Right cardiac atrium (tissue), 5 donors: ENCODE measurements at regions not wholly inside any gene's neighbourhood (a gene's known extent, or its start where the extent isn't known, plus 50 kb on each side); places are given as distances from the start of the nearest gene placed in this dataset.

Experiments used
- ATAC-seq, 2 donors: fragments of 200-7000 bp; cut with Tn5 transposase; one replicate each; pipeline versions ENCODE4 v1.8.0 to v1.9.1; 2020; ENCODE audit warnings: moderate library complexity in 2 of 2, mild to moderate bottlenecking in 1 of 2
- DNase-seq, 3 donors: peaks; one replicate each; pipeline ENCODE4 v3.0.0-alpha.2; 2020
- H3K27ac ChIP-seq: one replicate; pipeline ENCODE4 v1.5.1; 2013; ENCODE audit warnings: mild to moderate bottlenecking, low read length, control low read depth, moderate library complexity
- H3K27me3 ChIP-seq: one replicate; pipeline ENCODE4 v1.6.1; 2013; ENCODE audit not compliant: control insufficient read depth, insufficient read depth
- H3K4me1 ChIP-seq: one replicate; pipeline ENCODE4 v1.6.1; 2013; ENCODE audit warnings: low read length; ENCODE audit not compliant: control insufficient read depth, insufficient read depth
- H3K4me3 ChIP-seq: one replicate; pipeline ENCODE4 v1.5.1; 2013; ENCODE audit warnings: low read length, control low read depth
- H3K9me3 ChIP-seq: one replicate; pipeline ENCODE4 v1.6.1; 2013; ENCODE audit warnings: low read length; ENCODE audit not compliant: control insufficient read depth
- WGBS: extraction: QIAGEN DNeasy Blood & Tissue Kit; methylation state at CpG from one replicate; pipeline ENCODE4 v1.1.7; 2013; 5-methylcytosine and 5-hydroxymethylcytosine counted together
- intact Hi-C, 4 donors: fragments of 100-400 bp; cut with DNase I; formaldehyde crosslinking; loops; one replicate each; pipeline versions ENCODE4 v1.11.0 to v1.14.0; 2022 to 2023
- donor health status: healthy with polysubstance abuse.
- donor health status: DM: no; HTN: yes; CAD: no.
- donor health status: DM: no; HTN: no; CAD: no.
- donor health status: DM: no; HTN: yes; CAD: no; lungs with severe emphysema.
- donor health status: DM: yes; HTN: yes; CAD: no.

GRCh38 chr3:65081536-65081935, 393.7 kb upstream of the ADAMTS9 start:
- DNase-seq (no peak), ATAC-seq (no peak)
- 63% methylated on average over 2 of the region's 2 CpGs for WGBS
- no peaks in the 10 kb centered on the region for H3K27me3 ChIP-seq
- no peak overlapping the region for H3K4me3 ChIP-seq
- intact Hi-C loops = no loop called here
- H3K27ac ChIP-seq = no peak overlapping the region
- H3K9me3 ChIP-seq = no peaks in the 10 kb centered on the region
- no peaks in the 10 kb centered on the region for H3K4me1 ChIP-seq

GRCh38 chr3:65080432-65080831, 392.6 kb upstream of the ADAMTS9 start:
- Histone ChIP-seq H3K4me3 (no peak overlapping the region), H3K27me3 (no peaks in the 10 kb centered on the region), H3K9me3 (no peaks in the 10 kb centered on the region), H3K4me1 (no peaks in the 10 kb centered on the region), H3K27ac (no peak overlapping the region)
- intact Hi-C loops = no loop called here
- no peak for DNase-seq
- WGBS = 74% methylated on average over 3 of the region's 3 CpGs
- ATAC-seq = no peak

GRCh38 chr3:65079560-65079959, 391.8 kb upstream of the ADAMTS9 start:
- DNase-seq = peak in 1 of 3 donors; percentile 16

DNA sequence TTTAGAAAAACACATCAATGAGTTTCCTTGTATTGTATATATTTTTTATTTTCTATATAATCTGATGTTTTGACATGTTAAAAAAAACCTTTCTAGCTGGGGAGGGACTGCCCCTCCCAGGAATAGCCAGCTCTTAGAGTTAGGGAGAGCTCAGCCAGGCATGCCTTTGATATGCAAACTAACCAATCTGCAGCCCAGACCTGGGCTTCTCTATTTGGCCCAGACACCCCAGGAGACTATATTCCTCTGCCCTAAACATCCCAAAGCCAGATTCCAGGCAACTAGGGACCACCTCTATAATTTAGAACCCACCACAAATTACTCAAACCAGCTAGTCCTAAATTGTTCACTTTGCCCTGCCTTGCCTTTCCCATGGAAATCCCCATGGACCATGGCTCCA, 390.9 kb upstream of the ADAMTS9 start:
- H3K4me1 ChIP-seq = no peaks in the 10 kb centered on the region
- intact Hi-C loops = no loop called here
- H3K27me3 ChIP-seq = no peaks in the 10 kb centered on the region
- H3K27ac ChIP-seq = no peak overlapping the region
- DNase-seq = no peak
- no peak overlapping the region for H3K4me3 ChIP-seq
- ATAC-seq = no peak
- H3K9me3 ChIP-seq = no peaks in the 10 kb centered on the region

More at GRCh38 chr3:65079560-65079959, 391.8 kb upstream of the ADAMTS9 start:
- H3K27me3 ChIP-seq = no peaks in the 10 kb centered on the region
- whole genome bisulfite sequencing = 80% methylated on average over 5 of the region's 5 CpGs
- no peaks in the 10 kb centered on the region for H3K4me1 ChIP-seq
- H3K9me3 ChIP-seq = no peaks in the 10 kb centered on the region
- no peak overlapping the region for H3K27ac ChIP-seq
- H3K4me3 ChIP-seq = no peak overlapping the region
- no peak for ATAC-seq
- intact Hi-C loops = no loop called here

GRCh38 chr3:65077124-65077523, 389.3 kb upstream of the ADAMTS9 start:
- H3K4me1 ChIP-seq = no peaks in the 10 kb centered on the region
- ATAC-seq (no peak), DNase-seq (no peak)
- no peak overlapping the region for H3K27ac ChIP-seq
- H3K27me3 ChIP-seq = no peaks in the 10 kb centered on the region
- intact Hi-C loops = no loop called here
- H3K4me3 ChIP-seq = no peak overlapping the region
- H3K9me3 ChIP-seq = no peaks in the 10 kb centered on the region
- 98% methylated on average over 2 of the region's 2 CpGs for WGBS

DNA sequence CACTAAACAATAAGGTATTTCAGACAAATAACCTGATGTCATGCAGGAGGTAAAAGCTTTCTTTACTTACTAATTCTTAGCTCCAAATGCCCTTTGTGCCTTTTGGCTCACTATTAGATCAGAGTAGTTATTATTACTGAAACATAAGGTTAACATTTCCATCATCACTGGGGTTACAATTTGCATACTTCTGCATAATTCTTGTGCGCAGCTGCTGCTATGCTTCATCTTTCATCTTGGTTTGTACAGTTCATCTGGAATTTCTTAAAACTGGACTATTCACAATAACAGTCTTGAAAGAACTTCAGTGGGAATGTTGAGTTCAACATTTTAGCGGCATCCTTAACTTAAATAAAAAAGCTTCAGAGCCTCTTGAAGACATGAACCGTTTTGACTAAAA, 383.2 kb upstream of the ADAMTS9 start:
- Histone ChIP-seq H3K27me3 (no peaks in the 10 kb centered on the region), H3K27ac (no peak overlapping the region), H3K4me3 (no peak overlapping the region), H3K9me3 (no peaks in the 10 kb centered on the region), H3K4me1 (no peaks in the 10 kb centered on the region)
- intact Hi-C loops = no loop called here
- DNase-seq (no peak), ATAC-seq (no peak)
- 86% methylated on average over 3 of the region's 3 CpGs for WGBS

GRCh38 chr3:65060904-65061303, 373.1 kb upstream of the ADAMTS9 start:
- Histone ChIP-seq H3K27me3 (no peaks in the 10 kb centered on the region), H3K4me3 (no peak overlapping the region), H3K9me3 (no peaks in the 10 kb centered on the region), H3K4me1 (no peaks in the 10 kb centered on the region), H3K27ac (no peak overlapping the region)
- 69% methylated on average over 2 of the region's 2 CpGs for whole genome bisulfite sequencing
- intact Hi-C loops = no loop called here
- ATAC-seq (no peak), DNase-seq (no peak)

- H3K27me3 ChIP-seq = no peaks in the 10 kb centered on the region
- ATAC-seq (no peak), DNase-seq (no peak)
- no peak overlapping the region for H3K4me3 ChIP-seq
- 82% methylated on average over 1 of the region's 1 CpG for WGBS
- no peaks in the 10 kb centered on the region for H3K9me3 ChIP-seq
- H3K4me1 ChIP-seq = no peaks in the 10 kb centered on the region
- H3K27ac ChIP-seq = no peak overlapping the region
- intact Hi-C loops = no loop called here
These were observed 364.3 kb upstream of the ADAMTS9 start for GRCh38 chr3:65052101-65052500.

DNA sequence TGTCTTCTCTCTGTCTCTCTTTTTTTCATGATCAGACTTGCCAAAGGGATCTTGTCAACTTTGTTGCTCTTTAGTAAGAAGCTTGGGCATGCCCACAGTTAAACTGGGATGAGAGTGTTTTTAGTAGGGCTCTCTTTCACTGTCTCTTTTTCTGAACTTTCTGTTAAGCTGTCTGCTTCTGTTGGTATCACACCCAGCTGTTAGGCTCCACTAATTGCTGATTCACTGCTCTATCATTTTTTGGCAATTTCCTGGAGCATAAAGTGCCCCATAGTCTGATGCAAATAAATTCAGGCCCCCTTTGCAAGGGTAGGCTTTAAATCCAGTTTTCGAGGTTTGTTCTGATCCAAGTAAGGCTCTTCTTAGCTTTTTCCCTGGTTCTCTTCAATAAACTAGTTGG, 360.4 kb upstream of the ADAMTS9 start:
- H3K4me1 ChIP-seq = no peaks in the 10 kb centered on the region
- H3K9me3 ChIP-seq = no peaks in the 10 kb centered on the region
- no peak overlapping the region for H3K27ac ChIP-seq
- intact Hi-C loops = no loop called here
- ATAC-seq = no peak
- DNase-seq = no peak
- WGBS = 99% methylated on average over 1 of the region's 1 CpG
- H3K4me3 ChIP-seq = no peak overlapping the region
- H3K27me3 ChIP-seq = no peaks in the 10 kb centered on the region

DNA sequence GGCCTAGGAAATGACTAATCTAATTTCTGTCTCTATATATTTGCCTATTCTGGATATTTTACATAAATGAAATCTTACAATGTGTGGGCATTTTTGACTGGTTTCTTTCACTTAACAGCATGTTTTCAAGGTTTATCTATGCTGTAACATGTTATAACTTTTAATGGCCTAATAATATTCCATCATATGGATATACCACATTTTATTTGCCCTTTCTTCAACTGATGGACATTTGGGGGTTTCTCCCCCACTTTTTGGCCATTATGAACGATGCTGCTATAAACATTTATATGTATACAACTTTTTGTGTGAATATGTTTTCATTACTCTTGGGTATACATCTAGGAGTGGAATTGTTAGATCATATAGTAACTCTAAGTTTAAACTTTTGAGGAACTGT, 357.3 kb upstream of the ADAMTS9 start:
- DNase-seq (no peak), ATAC-seq (no peak)
- 74% methylated on average over 1 of the region's 1 CpG for WGBS
- no peak overlapping the region for H3K27ac ChIP-seq
- no peak overlapping the region for H3K4me3 ChIP-seq
- intact Hi-C loops = no loop called here
- no peaks in the 10 kb centered on the region for H3K9me3 ChIP-seq
- H3K27me3 ChIP-seq = no peaks in the 10 kb centered on the region
- H3K4me1 ChIP-seq = no peaks in the 10 kb centered on the region

DNA sequence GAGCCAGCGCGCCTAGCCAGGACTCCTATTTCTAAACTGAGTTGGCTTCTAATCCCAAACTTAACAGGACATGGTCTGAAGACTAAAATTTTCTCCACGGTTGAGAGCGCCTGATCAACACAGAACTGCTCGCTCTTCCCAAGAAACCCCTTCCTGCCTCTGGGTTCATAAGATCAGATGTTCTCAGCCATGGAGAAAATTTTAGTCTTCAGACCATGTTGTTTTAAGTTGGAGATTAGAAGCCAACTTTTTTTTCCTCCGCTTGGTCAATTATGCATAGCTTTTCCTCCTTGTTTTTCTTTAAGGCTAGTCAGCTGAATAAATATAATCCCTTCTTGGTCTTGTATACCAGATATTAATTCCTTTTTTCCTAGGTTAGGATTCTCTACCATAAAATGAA, 356.6 kb upstream of the ADAMTS9 start:
- ATAC-seq = no peak
- Histone ChIP-seq H3K4me1 (peaks cover 2% of the 10 kb centered on the region), H3K9me3 (no peaks in the 10 kb centered on the region), H3K27me3 (no peaks in the 10 kb centered on the region), H3K27ac (no peak overlapping the region), H3K4me3 (no peak overlapping the region)
- 96% methylated on average over 6 of the region's 6 CpGs for WGBS
- DNase-seq = no peak
- intact Hi-C loops = no loop called here

GRCh38 chr3:65042675-65043074, 354.9 kb upstream of the ADAMTS9 start:
- no peaks in the 10 kb centered on the region for H3K9me3 ChIP-seq
- ATAC-seq = no peak
- H3K4me3 ChIP-seq = no peak overlapping the region
- peaks cover 2% of the 10 kb centered on the region for H3K4me1 ChIP-seq
- H3K27ac ChIP-seq = no peak overlapping the region
- H3K27me3 ChIP-seq = no peaks in the 10 kb centered on the region
- WGBS = 51% methylated on average over 3 of the region's 3 CpGs
- DNase-seq = no peak
- intact Hi-C loops = no loop called here
